ENCODE measurements at regions not wholly inside any gene's neighbourhood (a gene's known extent, or its start where the extent isn't known, plus 50 kb on each side); places are given as distances from the start of the nearest gene placed in this dataset.

GRCh38 chr20:54366669-54367344 is 108.6 kb upstream of the DOK5 start:
- no peaks in the 10 kb centered on the region for H4K20me1 ChIP-seq (replicated peaks; ENCODE audit: insufficient read depth)
- Mint-ChIP-seq H3K27ac (no peak overlapping the region), H3K9me3 (no peaks in the 10 kb centered on the region), H3K4me3 (no peak overlapping the region), H3K27me3 (ENCODE audit: insufficient read depth, low read depth, poor library complexity) (no peaks in the 10 kb centered on the region), H3K36me3 (ENCODE audit: low read depth) (peaks cover 7% of the 10 kb centered on the region; the same call in 2 of the 3 replicates), H3K4me1 (peaks cover 27% of the 10 kb centered on the region)
- no peak overlapping the region for H3K4me2 ChIP-seq
- H2AFZ ChIP-seq, result no peak overlapping the region
- DNase-seq (ENCODE audit: low spot score) (no peak), ATAC-seq (no peak)
- no peak overlapping the region for H3K4me3 ChIP-seq
- no peaks in the 10 kb centered on the region for H3K27me3 ChIP-seq (ENCODE audit: insufficient read depth)
- H3K4me1 ChIP-seq (ENCODE audit: insufficient read depth), result peaks cover 29% of the 10 kb centered on the region
- H3K27ac ChIP-seq (ENCODE audit: low read depth), result no peak overlapping the region
- H3K36me3 ChIP-seq (ENCODE audit: insufficient read depth), result no peaks in the 10 kb centered on the region
- H3K79me2 ChIP-seq (replicated peaks; ENCODE audit: insufficient read depth), result no peaks in the 10 kb centered on the region
- no peaks in the 10 kb centered on the region; the same call in 1 of the 2 replicates for H3K9me2 ChIP-seq (ENCODE audit: insufficient read depth)
- TF ChIP-seq CREB1 (CRISPR knock-in tag; IDR thresholded peaks at IDR 0.05; ENCODE audit: low read depth) (no peak), ZNF331 (CRISPR knock-in tag; IDR thresholded peaks at IDR 0.05; ENCODE audit: low read depth) (no peak), POLR2AphosphoS5 (IDR thresholded peaks at IDR 0.05; ENCODE audit: low read depth) (no peak), STAT1 (IDR thresholded peaks at IDR 0.05; ENCODE audit: unreplicated experiment) (no peak), ETS1 (IDR thresholded peaks at IDR 0.05) (no peak), JUNB (IDR thresholded peaks at IDR 0.05; ENCODE audit: unreplicated experiment) (no peak), ZNF462 (CRISPR knock-in tag; IDR thresholded peaks at IDR 0.05) (no peak), CTCF (conservative IDR thresholded peaks at IDR 0.05; ENCODE audit: low read depth in 2 of 2) (no peak), ZNF114 (CRISPR knock-in tag; IDR thresholded peaks at IDR 0.05) (no peak), REST (IDR thresholded peaks at IDR 0.05; ENCODE audit: unreplicated experiment) (no peak), EZH2 (IDR thresholded peaks at IDR 0.05; ENCODE audit: low read depth, unreplicated experiment) (no peak), NANOG (IDR thresholded peaks at IDR 0.05; ENCODE audit: borderline replicate concordance) (no peak), EZH2phosphoT487 (IDR thresholded peaks at IDR 0.05; ENCODE audit: unreplicated experiment) (no peak)
- no peaks in the 10 kb centered on the region for H3F3A ChIP-seq (replicated peaks; ENCODE audit: low read depth)

Measured in GM23338 (cell line).